Caco-2 (cell line): ENCODE measurements at regions not wholly inside any gene's neighbourhood (a gene's known extent, or its start where the extent isn't known, plus 50 kb on each side); places are given as distances from the start of the nearest gene placed in this dataset.
"Not testable (repeated sequence)": the region's sequence is repeated elsewhere in the genome, so short reads cannot be mapped to it uniquely, and the experiment has no call there.

Experiments
- BruUV-seq: library from RNA; stranded (reverse); fragments of 400-500 nt; replicated peaks from 2 replicates; lab custom pipeline; 2021; lab: Mats Ljungman, UMichigan
- CTCF ChIA-PET: fragments of 300-600 bp; sonication (Branson Sonifier 250); formaldehyde crosslinking; loops from one replicate; lab custom pipeline; 2022; ENCODE audit warnings: antibody characterized with exemption; lab: Charles Lee
- POLR2A ChIA-PET: fragments of 300-600 bp; sonication (Branson Sonifier 250); formaldehyde crosslinking; loops from one replicate; lab custom pipeline; 2022; ENCODE audit warnings: antibody characterized with exemption; lab: Charles Lee
- DNase-seq, 2 experiments: peaks; one replicate each; pipeline versions ENCODE4 v3.0.0 to v3.0.0-alpha.2; 2020 to 2022
- H3K27me3 ChIP-seq: replicated peaks from 2 replicates; pipeline ENCODE4 v1.6.0; 2011; ENCODE audit warnings: low read length; ENCODE audit not compliant: control insufficient read depth, insufficient read depth
- H3K36me3 ChIP-seq: 2 replicates; pipeline ENCODE4 v1.5.1; 2011; ENCODE audit warnings: low read length; ENCODE audit not compliant: control insufficient read depth, insufficient read depth
- H3K4me1 ChIP-seq: fragments of 250-450 bp; sonication (Bioruptor Pico); 2 replicates; pipeline ENCODE4 v1.5.1; 2020; ENCODE audit warnings: mild to moderate bottlenecking
- H3K4me3 ChIP-seq: 2 replicates; pipeline ENCODE4 v1.5.1; 2011; ENCODE audit warnings: low read depth, mild to moderate bottlenecking, control low read depth, low read length
- H3K9me3 ChIP-seq: fragments of 250-450 bp; sonication (Bioruptor Pico); 2 replicates; pipeline ENCODE4 v1.5.1; 2020; ENCODE audit warnings: mild to moderate bottlenecking, moderate library complexity
- H3K27ac Mint-ChIP-seq: one replicate; pipeline ENCODE4 v1.8.0; 2022; ENCODE audit warnings: mixed read lengths; ENCODE audit not compliant: unreplicated experiment
- H3K27me3 Mint-ChIP-seq: one replicate; pipeline ENCODE4 v1.8.0; 2022; ENCODE audit warnings: mixed read lengths; ENCODE audit not compliant: insufficient read depth, unreplicated experiment
- H3K36me3 Mint-ChIP-seq: one replicate; pipeline ENCODE4 v1.8.0; 2022; ENCODE audit warnings: mild to moderate bottlenecking, mixed read lengths; ENCODE audit not compliant: insufficient read depth, unreplicated experiment
- H3K4me1 Mint-ChIP-seq: one replicate; pipeline ENCODE4 v1.8.0; 2022; ENCODE audit warnings: low read depth, mixed read lengths; ENCODE audit not compliant: unreplicated experiment
- H3K4me3 Mint-ChIP-seq: one replicate; pipeline ENCODE4 v1.8.0; 2022; ENCODE audit warnings: mild to moderate bottlenecking, moderate library complexity, mixed read lengths; ENCODE audit not compliant: unreplicated experiment
- H3K9me3 Mint-ChIP-seq: one replicate; pipeline ENCODE4 v1.8.0; 2022; ENCODE audit warnings: mixed read lengths; ENCODE audit not compliant: unreplicated experiment
- CTCF ChIP-seq, 2 experiments: fragments of 200-600 bp in 1 of 2; IDR thresholded peaks; 1 replicate in 1 of 2; 2 replicates in 1 of 2; pipeline versions ENCODE4 v1.5.1 to v1.8.0; 2011 to 2022; ENCODE audit warnings: antibody characterized with exemption in 1 of 2, control low read depth in 1 of 2, inconsistent platforms in 1 of 2, low read depth in 1 of 2, low read length in 1 of 2, mild to moderate bottlenecking in 1 of 2, moderate library complexity in 1 of 2; ENCODE audit not compliant: insufficient read depth in 1 of 2, severe bottlenecking in 1 of 2, unreplicated experiment in 1 of 2
- intact Hi-C: fragments of 100-400 bp; cut with micrococcal nuclease; formaldehyde crosslinking; loops from one replicate; pipeline ENCODE4 v1.10.0; 2022; ENCODE audit not compliant: unreplicated experiment

- H3K4me1 ChIP-seq = no peaks in the 10 kb centered on the region
- Mint-ChIP-seq H3K27me3 (peaks cover 3% of the 10 kb centered on the region), H3K27ac (no peak overlapping the region), H3K4me3 (no peak overlapping the region), H3K9me3 (no peaks in the 10 kb centered on the region), H3K36me3 (no peaks in the 10 kb centered on the region), H3K4me1 (no peaks in the 10 kb centered on the region)
- H3K4me3 ChIP-seq = no peak overlapping the region
- no peaks in the 10 kb centered on the region for H3K9me3 ChIP-seq
- no peaks in the 10 kb centered on the region for H3K27me3 ChIP-seq
- no peak for DNase-seq
- ChIA-PET CTCF (no interaction called here), POLR2A (no interaction called here)
- intact Hi-C loops = no loop called here
- no peaks in the 10 kb centered on the region for H3K36me3 ChIP-seq
- no peak for TF ChIP-seq CTCF (IDR thresholded peaks at IDR 0.05; ENCODE audit: insufficient read depth in 1 of 2, low read depth in 1 of 2, low read length in 1 of 2, severe bottlenecking in 1 of 2, unreplicated experiment in 1 of 2)
- BruUV-seq = no TSS peak
Measured at GRCh38 chr9:65409471-65409980, 124.5 kb upstream of the FOXD4L5 start.

- H3K36me3 Mint-ChIP-seq, intact Hi-C loops, H3K27me3 ChIP-seq, H3K4me1 Mint-ChIP-seq, BruUV-seq, H3K36me3 ChIP-seq, H3K9me3 Mint-ChIP-seq, H3K4me3 ChIP-seq, CTCF ChIA-PET, H3K4me1 ChIP-seq, DNase-seq, H3K27ac Mint-ChIP-seq, H3K4me3 Mint-ChIP-seq, H3K9me3 ChIP-seq, POLR2A ChIA-PET, H3K27me3 Mint-ChIP-seq: not testable (repeated sequence)
Measured at GRCh38 chr9:65408806-65409205, 123.8 kb upstream of the FOXD4L5 start.

- H3K36me3 ChIP-seq, BruUV-seq, DNase-seq, H3K4me1 ChIP-seq, H3K27ac Mint-ChIP-seq, CTCF ChIA-PET, H3K36me3 Mint-ChIP-seq, H3K27me3 Mint-ChIP-seq, H3K4me3 Mint-ChIP-seq, H3K27me3 ChIP-seq, H3K9me3 Mint-ChIP-seq, POLR2A ChIA-PET, H3K4me1 Mint-ChIP-seq, intact Hi-C loops, H3K9me3 ChIP-seq, H3K4me3 ChIP-seq: not testable (repeated sequence)
Measured at GRCh38 chr9:65406625-65407024, 121.6 kb upstream of the FOXD4L5 start.

GRCh38 chr9:65405766-65406165 lies 120.8 kb upstream of the FOXD4L5 start:
- H3K9me3 ChIP-seq, CTCF ChIA-PET, intact Hi-C loops, H3K4me3 ChIP-seq, H3K36me3 ChIP-seq, H3K36me3 Mint-ChIP-seq, DNase-seq, H3K9me3 Mint-ChIP-seq, H3K4me3 Mint-ChIP-seq, H3K4me1 ChIP-seq, H3K4me1 Mint-ChIP-seq, BruUV-seq, POLR2A ChIA-PET, H3K27me3 Mint-ChIP-seq, H3K27ac Mint-ChIP-seq, H3K27me3 ChIP-seq: not testable (repeated sequence)
